Skin of body (tissue), 1 donor: ENCODE measurements at regions not wholly inside any gene's neighbourhood (a gene's known extent, or its start where the extent isn't known, plus 50 kb on each side); places are given as distances from the start of the nearest gene placed in this dataset.

Experiments used
- DNase-seq: peaks from one replicate; lab custom pipeline; 2025; lab: John Stamatoyannopoulos, UW

- DNase-seq = no peak
These were observed 56.3 kb downstream of the AGTR2 start for GRCh38 chrX:116226665-116227484.

GRCh38 chrX:116230130-116230898, 59.8 kb downstream of the AGTR2 start:
- no peak for DNase-seq

- no peak for DNase-seq
These were observed 62.3 kb downstream of the AGTR2 start for GRCh38 chrX:116232833-116233232.

GRCh38 chrX:116236666-116237065, 66.1 kb downstream of the AGTR2 start:
- DNase-seq = no peak

GRCh38 chrX:116238093-116238492, 67.5 kb downstream of the AGTR2 start:
- no peak for DNase-seq

GRCh38 chrX:116238567-116239255, 68.2 kb downstream of the AGTR2 start:
- no peak for DNase-seq

- no peak for DNase-seq
These were observed 69.6 kb downstream of the AGTR2 start for GRCh38 chrX:116239944-116240840.

GRCh38 chrX:116241001-116241400, 70.5 kb downstream of the AGTR2 start:
- no peak for DNase-seq

GRCh38 chrX:116243039-116243438, 72.5 kb downstream of the AGTR2 start:
- DNase-seq = no peak

- no peak for DNase-seq
These were observed 75.7 kb downstream of the AGTR2 start for GRCh38 chrX:116246261-116246660.

GRCh38 chrX:116267511-116268040, 97.0 kb downstream of the AGTR2 start:
- no peak for DNase-seq

GRCh38 chrX:116272322-116272721, 101.8 kb downstream of the AGTR2 start:
- no peak for DNase-seq

GRCh38 chrX:116272861-116273260, 102.3 kb downstream of the AGTR2 start:
- no peak for DNase-seq

- DNase-seq = no peak
These were observed 105.7 kb downstream of the AGTR2 start for GRCh38 chrX:116276261-116276660.

GRCh38 chrX:116277351-116278225, 107.0 kb downstream of the AGTR2 start:
- peak; percentile 73 for DNase-seq

- DNase-seq = no peak
These were observed 108.3 kb downstream of the AGTR2 start for GRCh38 chrX:116278826-116279225.

GRCh38 chrX:116281106-116281505, 110.6 kb downstream of the AGTR2 start:
- DNase-seq = no peak

GRCh38 chrX:116282751-116283150, 112.2 kb downstream of the AGTR2 start:
- peak; percentile 6 for DNase-seq

GRCh38 chrX:116284400-116284799, 113.9 kb downstream of the AGTR2 start:
- no peak for DNase-seq

GRCh38 chrX:116285501-116285900, 115.0 kb downstream of the AGTR2 start:
- no peak for DNase-seq
